SK-N-SH (cell line): ENCODE measurements at regions not wholly inside any gene's neighbourhood (a gene's known extent, or its start where the extent isn't known, plus 50 kb on each side); places are given as distances from the start of the nearest gene placed in this dataset.

Experiments used
- EP300 ChIP-seq, 2 experiments: IDR thresholded peaks; 2 replicates each; pipeline versions ENCODE4 v1.4.0 to v1.6.1; 2012; ENCODE audit warnings: borderline replicate concordance in 1 of 2, low read depth in 1 of 2, low read length in 1 of 2
- NRF1 ChIP-seq: IDR thresholded peaks from 2 replicates; pipeline ENCODE4 v1.6.1; 2012; ENCODE audit warnings: low read depth, mild to moderate bottlenecking, low read length
- YY1 ChIP-seq: IDR thresholded peaks from 2 replicates; pipeline ENCODE4 v1.4.0; 2012; ENCODE audit warnings: low read depth, mild to moderate bottlenecking
- TF ChIP-seq, protein P1 (sequence below): IDR thresholded peaks from 2 replicates; pipeline ENCODE4; 2012
- TF ChIP-seq, protein P2 (sequence below): fragments of 200-600 bp; sonication (generic); IDR thresholded peaks from 2 replicates; pipeline ENCODE4 v1.6.1; 2017; ENCODE audit warnings: antibody characterized with exemption, mild to moderate bottlenecking, moderate library complexity
- TF ChIP-seq, protein P3 (sequence below): fragments of 150-350 bp; IDR thresholded peaks from 2 replicates; pipeline ENCODE4 v1.6.1; 2017; ENCODE audit warnings: antibody characterized with exemption, low read length, low read depth, borderline replicate concordance

DNA sequence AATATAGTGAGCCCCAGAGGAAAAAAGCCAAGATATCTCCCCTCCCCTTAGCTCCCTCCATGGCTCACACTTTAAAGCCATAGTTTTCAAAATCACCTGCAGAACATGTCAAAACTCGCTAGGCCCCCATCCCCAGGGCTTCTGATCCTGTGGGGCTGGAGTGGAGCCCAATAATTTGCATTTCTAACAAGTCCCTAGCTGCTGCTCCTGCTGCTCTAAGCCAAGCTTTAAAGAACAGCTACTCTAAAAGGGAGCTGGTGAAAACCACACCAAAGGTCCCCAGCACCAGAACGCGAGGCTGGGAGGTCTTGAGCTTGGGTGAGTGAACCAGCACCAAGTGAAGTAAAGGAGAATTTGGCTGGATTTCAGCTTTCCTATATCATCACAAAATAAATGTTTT is 237.1 kb downstream of the ZNF674 start:
- TF ChIP-seq, protein P1, sequence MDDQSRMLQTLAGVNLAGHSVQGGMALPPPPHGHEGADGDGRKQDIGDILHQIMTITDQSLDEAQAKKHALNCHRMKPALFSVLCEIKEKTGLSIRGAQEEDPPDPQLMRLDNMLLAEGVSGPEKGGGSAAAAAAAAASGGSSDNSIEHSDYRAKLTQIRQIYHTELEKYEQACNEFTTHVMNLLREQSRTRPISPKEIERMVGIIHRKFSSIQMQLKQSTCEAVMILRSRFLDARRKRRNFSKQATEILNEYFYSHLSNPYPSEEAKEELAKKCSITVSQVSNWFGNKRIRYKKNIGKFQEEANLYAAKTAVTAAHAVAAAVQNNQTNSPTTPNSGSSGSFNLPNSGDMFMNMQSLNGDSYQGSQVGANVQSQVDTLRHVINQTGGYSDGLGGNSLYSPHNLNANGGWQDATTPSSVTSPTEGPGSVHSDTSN, result no peak
- no peak for TF ChIP-seq EP300 (IDR thresholded peaks at IDR 0.05; ENCODE audit: borderline replicate concordance in 1 of 2, low read depth in 1 of 2, low read length in 1 of 2)
- TF ChIP-seq, protein P2, sequence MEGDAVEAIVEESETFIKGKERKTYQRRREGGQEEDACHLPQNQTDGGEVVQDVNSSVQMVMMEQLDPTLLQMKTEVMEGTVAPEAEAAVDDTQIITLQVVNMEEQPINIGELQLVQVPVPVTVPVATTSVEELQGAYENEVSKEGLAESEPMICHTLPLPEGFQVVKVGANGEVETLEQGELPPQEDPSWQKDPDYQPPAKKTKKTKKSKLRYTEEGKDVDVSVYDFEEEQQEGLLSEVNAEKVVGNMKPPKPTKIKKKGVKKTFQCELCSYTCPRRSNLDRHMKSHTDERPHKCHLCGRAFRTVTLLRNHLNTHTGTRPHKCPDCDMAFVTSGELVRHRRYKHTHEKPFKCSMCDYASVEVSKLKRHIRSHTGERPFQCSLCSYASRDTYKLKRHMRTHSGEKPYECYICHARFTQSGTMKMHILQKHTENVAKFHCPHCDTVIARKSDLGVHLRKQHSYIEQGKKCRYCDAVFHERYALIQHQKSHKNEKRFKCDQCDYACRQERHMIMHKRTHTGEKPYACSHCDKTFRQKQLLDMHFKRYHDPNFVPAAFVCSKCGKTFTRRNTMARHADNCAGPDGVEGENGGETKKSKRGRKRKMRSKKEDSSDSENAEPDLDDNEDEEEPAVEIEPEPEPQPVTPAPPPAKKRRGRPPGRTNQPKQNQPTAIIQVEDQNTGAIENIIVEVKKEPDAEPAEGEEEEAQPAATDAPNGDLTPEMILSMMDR, result no peak
- no peak for TF ChIP-seq YY1
- no peak for TF ChIP-seq NRF1
- TF ChIP-seq, protein P3, sequence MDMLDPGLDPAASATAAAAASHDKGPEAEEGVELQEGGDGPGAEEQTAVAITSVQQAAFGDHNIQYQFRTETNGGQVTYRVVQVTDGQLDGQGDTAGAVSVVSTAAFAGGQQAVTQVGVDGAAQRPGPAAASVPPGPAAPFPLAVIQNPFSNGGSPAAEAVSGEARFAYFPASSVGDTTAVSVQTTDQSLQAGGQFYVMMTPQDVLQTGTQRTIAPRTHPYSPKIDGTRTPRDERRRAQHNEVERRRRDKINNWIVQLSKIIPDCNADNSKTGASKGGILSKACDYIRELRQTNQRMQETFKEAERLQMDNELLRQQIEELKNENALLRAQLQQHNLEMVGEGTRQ, result no peak
